ENCODE measurements at regions not wholly inside any gene's neighbourhood (a gene's known extent, or its start where the extent isn't known, plus 50 kb on each side); places are given as distances from the start of the nearest gene placed in this dataset.

DNA sequence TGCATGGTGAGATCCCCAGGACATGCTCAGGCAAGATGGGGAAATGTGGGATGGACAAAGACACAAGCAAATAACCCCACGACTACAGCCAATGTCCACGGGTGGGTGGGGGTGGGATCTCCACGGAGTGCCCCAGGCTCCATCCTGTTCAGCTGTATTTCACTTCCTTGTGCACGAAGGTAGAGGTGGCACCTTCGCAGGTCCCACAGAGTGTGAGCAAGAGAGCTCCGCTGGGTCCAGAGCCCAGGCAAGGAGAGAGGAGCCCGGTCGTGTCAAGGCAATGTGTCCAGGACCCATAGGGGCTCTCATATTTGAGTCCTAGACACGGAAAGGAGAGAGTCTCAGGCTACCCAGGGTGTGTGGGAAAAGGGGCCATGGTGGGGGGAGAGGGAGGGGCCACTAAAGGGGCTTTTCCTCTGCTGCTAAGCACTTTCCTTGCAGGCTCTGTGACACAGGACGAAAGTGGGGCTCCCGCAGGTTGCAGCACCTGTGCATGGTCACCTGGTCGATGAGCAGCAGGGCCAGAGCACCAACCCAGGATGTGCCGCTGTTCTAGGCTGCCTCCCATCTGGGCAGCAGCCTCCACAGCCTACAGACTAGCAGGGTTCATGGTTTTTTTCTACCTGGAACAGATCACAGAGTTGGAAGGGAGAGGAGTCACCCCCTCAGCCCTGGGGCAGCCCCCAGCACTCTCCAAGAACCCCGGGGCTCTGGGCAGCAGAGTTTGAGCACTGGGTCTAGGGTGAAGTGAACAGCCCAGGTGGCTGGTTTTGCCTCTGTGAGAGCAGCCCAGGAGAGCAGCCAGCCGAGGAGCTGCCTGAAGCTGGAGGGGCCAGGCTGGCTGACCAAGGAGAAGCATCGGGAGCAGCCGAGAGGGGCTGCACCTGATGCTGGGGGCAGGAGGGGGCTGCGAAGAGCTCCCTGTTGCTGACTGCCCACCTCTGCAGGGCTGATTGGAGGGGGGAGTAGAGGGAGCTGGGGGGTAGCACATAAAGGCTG is 100.7 kb upstream of the MVB12B start:
- H3K4me3 ChIP-seq (ENCODE audit: low read length), result no peak overlapping the region
- DNase-seq (ENCODE audit: low read depth), result no peak
- TF ChIP-seq, protein P1, sequence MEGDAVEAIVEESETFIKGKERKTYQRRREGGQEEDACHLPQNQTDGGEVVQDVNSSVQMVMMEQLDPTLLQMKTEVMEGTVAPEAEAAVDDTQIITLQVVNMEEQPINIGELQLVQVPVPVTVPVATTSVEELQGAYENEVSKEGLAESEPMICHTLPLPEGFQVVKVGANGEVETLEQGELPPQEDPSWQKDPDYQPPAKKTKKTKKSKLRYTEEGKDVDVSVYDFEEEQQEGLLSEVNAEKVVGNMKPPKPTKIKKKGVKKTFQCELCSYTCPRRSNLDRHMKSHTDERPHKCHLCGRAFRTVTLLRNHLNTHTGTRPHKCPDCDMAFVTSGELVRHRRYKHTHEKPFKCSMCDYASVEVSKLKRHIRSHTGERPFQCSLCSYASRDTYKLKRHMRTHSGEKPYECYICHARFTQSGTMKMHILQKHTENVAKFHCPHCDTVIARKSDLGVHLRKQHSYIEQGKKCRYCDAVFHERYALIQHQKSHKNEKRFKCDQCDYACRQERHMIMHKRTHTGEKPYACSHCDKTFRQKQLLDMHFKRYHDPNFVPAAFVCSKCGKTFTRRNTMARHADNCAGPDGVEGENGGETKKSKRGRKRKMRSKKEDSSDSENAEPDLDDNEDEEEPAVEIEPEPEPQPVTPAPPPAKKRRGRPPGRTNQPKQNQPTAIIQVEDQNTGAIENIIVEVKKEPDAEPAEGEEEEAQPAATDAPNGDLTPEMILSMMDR (IDR thresholded peaks at IDR 0.05; ENCODE audit: insufficient read depth, low read depth, low read length, missing control alignments), result no peak

DNA sequence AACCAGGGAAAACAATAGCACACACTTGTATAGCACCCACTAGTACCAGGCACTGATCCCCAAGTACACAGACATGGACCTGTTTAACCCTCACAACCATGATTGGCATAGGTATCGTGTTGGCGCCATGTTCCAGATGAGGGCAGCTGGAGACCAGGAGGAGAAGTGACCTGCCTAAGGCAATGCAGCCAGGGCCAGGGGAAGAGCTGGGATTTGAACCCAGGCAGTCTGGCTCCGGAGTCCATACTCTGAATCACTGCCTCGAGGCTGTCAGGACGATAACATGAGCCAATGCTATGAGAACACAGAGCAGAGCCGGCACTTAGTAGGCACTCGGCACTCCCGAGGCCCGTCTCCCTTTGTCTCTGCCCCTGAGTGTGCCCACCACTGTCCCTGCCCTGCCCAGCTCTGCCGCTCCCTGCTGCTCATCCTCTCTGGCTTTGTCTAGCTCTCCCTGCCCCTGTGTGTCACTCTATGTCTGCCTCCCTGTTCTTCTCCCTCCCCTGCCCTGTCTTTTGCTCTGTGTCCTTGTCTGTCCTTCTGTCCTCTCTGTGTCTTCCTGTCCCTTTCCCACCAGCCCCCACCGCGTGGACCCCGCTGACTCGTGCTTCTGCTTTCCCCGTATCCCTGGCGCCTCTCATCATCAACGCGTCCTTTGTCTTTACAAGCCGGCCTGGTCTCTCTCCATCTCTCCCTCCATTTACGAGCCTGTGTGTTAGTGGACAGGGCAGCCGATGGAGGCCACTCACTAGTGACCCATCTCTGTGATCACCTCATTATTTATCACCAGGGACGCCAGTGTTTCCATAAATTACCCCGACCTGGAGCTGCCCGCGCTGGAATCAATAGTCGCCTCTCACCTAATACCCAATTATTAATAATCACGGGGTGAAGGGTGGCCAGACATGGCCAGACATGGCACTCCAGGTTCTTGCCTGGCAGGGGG is 99.4 kb upstream of the MVB12B start:
- H3K4me3 ChIP-seq (ENCODE audit: low read length), result no peak overlapping the region
- TF ChIP-seq, protein P1 (IDR thresholded peaks at IDR 0.05; ENCODE audit: insufficient read depth, low read depth, low read length, missing control alignments), result no peak
- DNase-seq (ENCODE audit: low read depth), result no peak

DNA sequence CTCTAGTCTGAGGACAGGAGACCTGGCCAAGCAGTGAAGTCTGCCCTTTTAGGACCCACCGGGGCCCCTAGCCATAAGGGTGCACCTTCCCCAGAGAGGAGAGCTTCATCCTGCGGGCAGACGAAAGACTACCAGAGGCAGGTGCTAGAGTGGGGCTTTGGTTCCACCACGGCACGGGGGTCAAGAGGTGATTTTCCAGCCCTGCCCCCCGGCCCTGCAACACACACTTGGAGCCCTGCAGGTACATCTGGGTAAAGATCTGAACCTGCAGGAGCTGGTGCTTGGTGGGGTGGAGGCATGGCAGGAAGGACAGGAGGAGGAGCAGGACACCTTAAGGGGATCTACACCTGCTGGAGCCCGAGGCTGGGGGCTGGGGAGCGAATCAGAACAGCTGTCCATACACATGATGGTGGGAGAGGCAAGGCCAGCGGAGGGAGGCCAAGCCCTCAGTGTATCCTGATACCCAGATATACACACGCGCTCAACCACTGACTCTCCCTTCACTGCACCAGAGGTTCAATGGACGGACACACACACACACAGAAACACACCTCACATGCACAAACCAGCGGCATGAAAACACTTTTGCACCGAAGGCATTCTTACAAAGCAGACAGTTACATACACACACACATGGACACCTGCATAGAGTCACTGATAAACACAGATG is 98.4 kb upstream of the MVB12B start:
- no peak overlapping the region for H3K4me3 ChIP-seq (ENCODE audit: low read length)
- TF ChIP-seq, protein P1 (IDR thresholded peaks at IDR 0.05; ENCODE audit: insufficient read depth, low read depth, low read length, missing control alignments), result no peak
- DNase-seq (ENCODE audit: low read depth), result no peak

DNA sequence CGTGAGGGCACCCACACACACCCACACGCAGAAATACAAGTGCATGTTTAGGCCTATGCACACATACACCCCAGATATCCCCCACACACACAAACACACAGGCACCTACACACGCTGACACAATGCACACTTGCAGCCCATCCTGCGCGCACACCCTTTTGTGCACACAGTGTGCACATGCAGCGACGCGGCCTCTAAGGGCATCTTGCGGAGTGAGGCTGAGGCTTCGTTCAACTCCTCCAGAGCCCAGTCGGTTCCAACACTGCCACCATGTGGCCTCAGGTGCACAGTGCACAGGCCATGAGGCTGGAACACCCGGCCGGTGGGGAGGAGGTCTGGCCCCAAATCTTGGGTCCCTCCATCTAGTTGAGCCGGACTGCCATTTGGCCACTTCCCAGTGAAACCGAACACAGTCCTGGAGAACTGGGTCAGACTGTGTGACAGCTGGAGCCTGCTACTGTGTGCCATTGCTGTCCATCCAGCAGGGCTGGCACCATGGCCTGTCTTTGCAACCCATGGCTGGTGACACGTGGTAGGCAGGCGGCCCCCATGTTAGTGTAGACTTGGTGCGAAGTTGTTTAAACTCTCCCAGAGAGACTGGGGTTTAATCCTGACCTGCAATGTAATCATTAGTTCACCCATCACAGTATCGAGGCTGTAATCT is 97.7 kb upstream of the MVB12B start:
- H3K4me3 ChIP-seq (ENCODE audit: low read length), result no peak overlapping the region
- TF ChIP-seq, protein P1 (IDR thresholded peaks at IDR 0.05; ENCODE audit: insufficient read depth, low read depth, low read length, missing control alignments), result peak; percentile 98
- DNase-seq (ENCODE audit: low read depth), result peak; percentile 74

DNA sequence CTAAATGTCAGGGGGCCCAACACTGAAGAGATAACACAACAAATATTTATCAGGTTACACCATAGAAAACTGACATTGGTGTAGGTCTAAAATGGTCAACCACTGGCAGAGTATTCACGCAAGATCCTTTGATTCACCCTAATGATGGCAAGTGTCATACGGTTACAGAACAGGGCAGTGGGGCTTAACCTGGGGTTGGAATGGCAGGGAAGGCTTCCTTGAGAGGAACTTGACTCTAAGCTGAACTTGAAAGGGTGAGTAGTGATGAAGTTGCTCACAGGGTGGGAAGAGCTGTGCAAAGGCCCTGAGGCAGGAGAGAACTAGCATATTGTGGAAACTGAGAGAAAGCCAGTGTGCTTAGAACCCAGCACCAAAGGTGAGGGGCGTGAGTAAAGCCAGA is 97.1 kb upstream of the MVB12B start:
- DNase-seq (ENCODE audit: low read depth), result no peak
- H3K4me3 ChIP-seq (ENCODE audit: low read length), result no peak overlapping the region
- TF ChIP-seq, protein P1 (IDR thresholded peaks at IDR 0.05; ENCODE audit: insufficient read depth, low read depth, low read length, missing control alignments), result no peak

DNA sequence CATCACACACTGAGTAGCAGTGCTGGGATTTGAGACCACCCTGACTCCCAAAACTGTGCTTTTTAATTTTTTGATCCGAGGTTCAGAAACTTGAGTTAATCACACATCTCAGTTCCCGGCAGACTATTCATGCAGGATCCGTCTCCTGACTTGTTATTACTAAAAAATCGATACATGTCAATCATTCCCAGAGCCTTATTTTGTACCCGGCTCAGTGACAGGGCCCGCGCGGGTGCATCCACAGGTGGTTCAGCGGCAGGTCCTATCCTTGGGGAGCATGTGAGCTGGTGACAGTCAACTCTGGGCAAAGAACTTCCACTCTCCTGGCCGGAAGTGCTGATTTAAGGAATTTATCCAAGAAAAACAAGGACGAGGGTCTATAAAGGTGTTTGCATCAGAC is 95.9 kb upstream of the MVB12B start:
- TF ChIP-seq, protein P1 (IDR thresholded peaks at IDR 0.05; ENCODE audit: insufficient read depth, low read depth, low read length, missing control alignments), result no peak

More for the DNA sequence above, 95.9 kb upstream of the MVB12B start:
- H3K4me3 ChIP-seq (ENCODE audit: low read length), result no peak overlapping the region
- no peak for DNase-seq (ENCODE audit: low read depth)

Measured in epithelial cell of esophagus (primary cell).